GM19043 (cell line): ENCODE measurements at regions not wholly inside any gene's neighbourhood (a gene's known extent, or its start where the extent isn't known, plus 50 kb on each side); places are given as distances from the start of the nearest gene placed in this dataset.

Experiments used
- ATAC-seq: cut with Tn5 transposase; IDR thresholded peaks from one replicate; pipeline ENCODE4 v1.9.1; 2021; ENCODE audit warnings: low read depth; ENCODE audit not compliant: unreplicated experiment

- no peak for ATAC-seq
Observed at GRCh38 chr5:2507611-2508010, 243.9 kb downstream of the IRX2 start.

DNA sequence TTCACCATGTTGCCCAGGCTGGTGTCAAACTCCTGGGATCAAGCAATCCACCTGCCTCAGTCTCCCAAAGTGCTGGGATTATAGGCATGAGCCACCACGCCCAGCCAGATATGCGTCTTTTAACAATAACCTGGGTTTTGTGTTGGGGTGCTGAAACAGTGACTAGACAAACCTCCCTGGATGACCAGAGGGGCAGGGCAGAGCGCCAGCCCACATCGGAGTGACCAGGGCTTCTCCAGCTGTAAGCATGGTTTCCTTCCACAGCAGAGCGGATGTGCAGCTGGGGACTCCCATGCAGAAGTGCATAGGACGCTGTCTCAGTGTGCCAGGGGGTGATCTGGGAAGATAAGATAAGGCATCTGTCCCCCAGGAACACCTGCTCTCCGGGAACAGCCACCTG, 244.9 kb downstream of the IRX2 start:
- no peak for ATAC-seq

- no peak for ATAC-seq
Observed at GRCh38 chr5:2505217-2505616, 246.3 kb downstream of the IRX2 start.

DNA sequence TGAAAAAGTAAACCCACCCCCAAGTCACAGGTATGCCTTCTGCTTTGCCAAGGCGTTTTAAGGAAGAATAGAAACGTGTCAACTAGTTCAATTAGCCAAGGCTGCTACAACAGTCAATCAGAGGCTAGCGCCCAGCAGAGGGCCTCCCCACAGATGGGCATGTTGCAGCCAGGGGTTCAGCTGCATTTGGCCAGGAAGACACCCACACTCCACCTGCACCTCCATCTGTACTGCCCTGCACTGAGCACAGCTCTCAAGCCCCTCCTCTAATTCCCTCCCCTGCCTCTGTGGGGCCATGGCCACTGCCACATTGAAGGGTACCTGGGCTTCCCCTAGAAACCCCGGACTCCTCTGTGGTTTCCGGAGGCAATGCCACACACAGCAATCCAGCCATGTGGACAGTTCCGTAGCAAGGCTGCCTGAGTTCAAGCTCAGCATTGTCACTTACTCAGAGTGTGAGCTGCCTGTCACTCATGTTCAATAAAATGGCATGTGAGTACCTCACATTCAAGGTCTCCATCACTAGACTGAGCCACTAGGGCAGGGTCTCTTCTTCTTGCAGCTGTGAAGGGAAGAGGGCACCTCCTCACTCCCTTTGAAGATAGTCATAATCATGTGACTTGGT, 248.4 kb downstream of the IRX2 start:
- ATAC-seq: no peak

DNA sequence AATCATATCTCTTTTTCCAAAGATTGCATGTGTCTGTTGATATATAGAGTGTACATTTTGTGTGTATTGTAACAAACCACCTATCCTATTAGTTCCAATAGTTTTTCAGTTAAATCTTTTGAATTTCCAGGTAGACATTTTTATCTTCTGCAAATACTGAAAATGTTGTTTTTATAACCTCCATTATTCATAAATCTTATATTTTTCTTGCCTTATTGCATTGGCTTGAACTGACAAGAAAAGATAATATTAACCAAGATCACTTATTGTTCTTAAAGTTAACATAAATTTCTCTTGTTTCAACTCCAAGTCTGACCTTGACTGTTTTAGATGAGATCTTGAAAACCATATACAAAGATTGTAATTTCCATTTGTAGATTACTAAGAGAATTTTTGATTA, 251.6 kb downstream of the IRX2 start:
- ATAC-seq: no peak

- ATAC-seq: no peak
Observed at GRCh38 chr5:2496891-2497290, 254.6 kb downstream of the IRX2 start.

DNA sequence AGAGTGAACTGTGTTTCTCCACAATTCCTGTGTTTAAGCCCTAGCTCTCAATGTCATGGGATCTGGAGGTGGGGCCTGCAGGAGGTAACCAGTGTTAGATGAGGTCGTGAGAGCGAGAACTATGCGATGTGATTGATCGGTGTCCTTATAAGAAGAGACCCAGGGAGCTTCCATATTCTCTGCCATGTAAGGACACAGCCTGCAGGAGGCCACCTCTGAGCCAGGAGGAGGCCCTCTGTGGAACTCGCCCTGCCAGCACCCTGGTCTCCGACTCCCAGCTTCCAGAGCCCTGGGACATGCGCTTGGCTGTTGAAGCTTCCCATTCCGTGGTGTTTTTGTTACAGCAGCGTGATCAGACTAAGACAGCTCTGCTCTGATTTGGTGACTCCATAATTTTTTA, 255.4 kb downstream of the IRX2 start:
- no peak for ATAC-seq

DNA sequence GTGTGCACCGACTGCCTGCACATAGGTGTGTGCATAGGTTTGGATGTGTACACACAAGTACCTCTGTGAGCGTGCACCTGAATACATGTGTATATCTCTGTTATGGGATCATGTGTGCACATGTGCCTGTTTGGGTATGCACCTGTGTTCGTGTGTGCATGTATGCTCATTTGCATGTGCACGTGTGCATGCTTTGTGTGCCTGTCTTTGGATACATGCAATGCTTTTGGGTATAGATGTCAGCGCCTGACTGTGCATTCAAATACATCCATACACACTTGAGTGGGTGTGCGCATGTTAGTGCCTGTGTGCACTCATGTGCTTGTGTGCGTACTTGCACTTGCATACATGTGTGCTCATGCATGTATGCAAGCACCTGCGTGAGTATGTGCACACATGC, 258.1 kb downstream of the IRX2 start:
- ATAC-seq: no peak

- ATAC-seq: no peak
Observed at GRCh38 chr5:2492476-2492875, 259.0 kb downstream of the IRX2 start.

DNA sequence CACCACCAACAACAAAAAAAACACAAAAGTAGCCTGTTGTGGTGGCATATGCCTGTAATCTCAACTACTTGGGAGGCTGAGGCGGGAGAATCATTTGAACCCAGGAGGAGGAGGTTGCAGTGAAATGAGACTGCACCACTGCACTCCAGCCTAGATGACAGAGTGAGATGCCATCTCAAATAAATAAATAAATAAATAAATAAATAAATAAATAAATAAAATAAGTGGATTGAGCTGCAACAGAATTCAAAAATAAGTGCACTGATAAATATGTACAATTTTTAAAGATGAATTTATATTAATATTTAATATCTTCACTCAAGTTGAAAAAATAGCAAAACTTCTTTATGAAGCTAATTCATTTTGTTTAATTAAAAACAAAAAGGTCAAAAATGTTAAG, 259.6 kb downstream of the IRX2 start:
- ATAC-seq: no peak

GRCh38 chr5:2489306-2489705, 262.2 kb downstream of the IRX2 start:
- ATAC-seq: no peak

GRCh38 chr5:2488593-2488992, 262.9 kb downstream of the IRX2 start:
- no peak for ATAC-seq

DNA sequence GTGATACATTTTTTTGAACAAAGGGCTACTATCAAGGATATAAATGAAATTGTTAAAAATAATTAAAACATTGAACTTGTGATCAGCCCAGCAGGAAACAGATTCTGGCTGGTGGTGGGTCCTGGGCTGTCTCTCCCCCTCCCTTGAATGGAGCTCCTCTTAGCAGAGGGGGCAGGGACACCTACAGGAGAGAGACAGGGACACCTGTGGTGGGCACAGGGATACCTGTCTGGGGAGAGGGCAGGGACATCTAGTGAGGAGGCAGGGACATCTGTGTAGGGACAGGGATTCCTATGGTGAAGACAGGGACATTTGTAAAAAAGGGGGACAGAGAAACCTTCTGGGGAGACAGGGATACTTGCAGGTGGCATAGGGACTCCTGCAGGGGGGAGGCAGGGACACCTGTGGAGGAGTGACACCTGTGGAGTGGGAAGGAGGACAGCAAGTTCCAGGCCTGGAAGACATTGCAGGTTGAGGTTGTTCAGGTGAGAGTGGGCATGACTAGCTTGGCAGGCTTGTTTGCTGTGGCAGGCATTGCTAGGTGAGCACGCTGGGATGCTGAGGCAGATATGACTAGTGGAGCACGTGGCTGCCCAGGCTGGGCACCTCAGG, 264.2 kb downstream of the IRX2 start:
- ATAC-seq: no peak

DNA sequence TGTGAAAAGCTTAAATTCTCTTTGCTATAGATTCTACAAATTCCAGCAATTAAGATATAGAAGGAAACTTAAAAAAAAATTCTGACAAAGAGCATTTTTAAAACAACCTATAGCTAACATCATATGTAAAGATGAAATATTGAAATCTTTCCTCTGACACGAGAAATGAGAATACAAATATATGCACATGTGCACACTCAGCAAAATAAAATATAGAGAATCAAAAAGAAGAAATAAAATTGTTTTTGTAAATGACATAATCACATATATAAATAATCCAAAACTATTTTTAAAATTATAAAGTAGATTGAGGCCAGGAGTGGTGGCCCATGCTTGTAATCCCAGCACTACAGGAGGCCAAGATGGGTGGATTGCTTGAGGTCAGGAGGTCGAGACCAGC, 265.1 kb downstream of the IRX2 start:
- ATAC-seq: no peak

DNA sequence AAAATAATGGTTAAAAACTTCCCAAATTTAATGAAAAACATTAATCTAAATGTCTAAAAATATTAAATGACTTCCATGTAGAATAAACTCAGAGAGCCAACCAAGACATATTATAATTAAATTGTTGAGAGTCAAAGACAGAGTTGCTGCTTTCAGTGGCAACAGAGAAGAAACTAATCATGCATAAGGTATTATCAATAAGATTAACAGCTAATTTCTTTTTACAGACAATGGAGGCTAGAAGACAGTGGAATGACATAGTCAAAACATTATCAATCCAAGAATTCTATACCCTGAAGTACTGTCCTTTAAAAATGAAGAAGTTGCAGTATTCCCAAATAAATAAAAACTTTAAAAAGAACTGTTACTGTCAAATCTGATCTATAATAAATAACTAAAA, 268.7 kb downstream of the IRX2 start:
- ATAC-seq: no peak

- ATAC-seq: no peak
Observed at GRCh38 chr5:2480871-2481270, 270.6 kb downstream of the IRX2 start.

DNA sequence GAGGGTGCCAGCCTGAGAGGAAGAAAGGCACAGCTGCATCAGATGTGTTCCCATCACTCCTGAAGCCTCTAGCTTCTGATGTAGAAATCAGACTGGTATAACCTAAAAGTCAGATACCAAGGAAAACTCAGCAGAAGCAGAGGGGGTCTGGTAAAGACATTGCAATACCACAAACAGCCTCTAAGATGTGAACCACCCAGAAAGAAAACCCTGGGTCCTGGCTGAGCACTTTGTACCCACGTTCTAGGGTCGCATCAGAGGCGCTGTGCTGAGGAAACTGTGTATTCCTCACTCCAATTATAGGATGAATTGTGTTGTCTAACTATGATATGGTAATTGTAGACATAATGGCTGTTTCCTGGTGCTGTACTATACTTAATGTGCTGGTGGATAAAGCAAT, 275.6 kb downstream of the IRX2 start:
- no peak for ATAC-seq

GRCh38 chr5:2472670-2473069, 278.8 kb downstream of the IRX2 start:
- no peak for ATAC-seq

GRCh38 chr5:2471152-2471879, 280.2 kb downstream of the IRX2 start:
- ATAC-seq: no peak

DNA sequence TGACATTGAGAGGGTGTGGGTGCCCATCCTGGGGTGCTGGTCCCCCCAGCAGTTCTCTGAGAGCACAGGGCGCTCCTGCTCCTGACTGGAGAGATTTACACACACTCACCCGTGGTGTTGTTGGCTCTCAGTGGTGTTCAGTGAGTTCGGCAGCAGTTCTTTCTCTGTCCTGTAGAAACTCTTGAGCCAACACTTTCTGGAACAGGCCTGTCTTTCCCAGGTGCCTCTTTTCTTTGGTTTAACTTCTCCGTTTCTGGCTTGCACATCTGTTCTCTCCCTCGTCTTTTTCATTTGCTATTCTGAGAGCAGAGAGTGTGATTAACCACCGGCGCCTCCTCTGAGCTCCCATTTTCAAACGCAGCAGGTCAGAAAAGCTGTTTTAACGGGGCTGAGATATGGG, 284.5 kb downstream of the IRX2 start:
- ATAC-seq: no peak

GRCh38 chr5:2465383-2465782, 286.1 kb downstream of the IRX2 start:
- no peak for ATAC-seq

- no peak for ATAC-seq
Observed at GRCh38 chr5:2464141-2464540, 287.3 kb downstream of the IRX2 start.
